Nephron (organoid): ENCODE measurements at regions not wholly inside any gene's neighbourhood (a gene's known extent, or its start where the extent isn't known, plus 50 kb on each side); places are given as distances from the start of the nearest gene placed in this dataset.

Experiments
- H3K27ac Mint-ChIP-seq, 3 experiments: 2 replicates each; pipeline ENCODE4 v1.8.0; 2020; ENCODE audit warnings: mixed read lengths in 3 of 3, mild to moderate bottlenecking in 2 of 3, moderate library complexity in 1 of 3
- H3K27me3 Mint-ChIP-seq: 2 replicates; pipeline ENCODE4 v1.8.0; 2021; ENCODE audit warnings: low read depth, mild to moderate bottlenecking, moderate library complexity, mixed read lengths
- H3K36me3 Mint-ChIP-seq: 2 replicates; pipeline ENCODE4 v1.8.0; 2020; ENCODE audit warnings: low read depth, mixed read lengths
- H3K4me1 Mint-ChIP-seq: 2 replicates; pipeline ENCODE4 v1.8.0; 2020; ENCODE audit warnings: mixed read lengths
- H3K4me3 Mint-ChIP-seq, 3 experiments: 2 replicates each; pipeline ENCODE4 v1.8.0; 2020; ENCODE audit warnings: mild to moderate bottlenecking in 3 of 3, mixed read lengths in 3 of 3, moderate library complexity in 2 of 3
- H3K9me3 Mint-ChIP-seq: 2 replicates; pipeline ENCODE4 v1.8.0; 2020; ENCODE audit warnings: mixed read lengths
- CTCF ChIP-seq, 3 experiments: fragments of 200-600 bp; sonication (generic); IDR thresholded peaks; one replicate each; pipeline ENCODE4 v1.5.0; 2021; ENCODE audit warnings: antibody characterized with exemption in 3 of 3; ENCODE audit not compliant: unreplicated experiment in 3 of 3

DNA sequence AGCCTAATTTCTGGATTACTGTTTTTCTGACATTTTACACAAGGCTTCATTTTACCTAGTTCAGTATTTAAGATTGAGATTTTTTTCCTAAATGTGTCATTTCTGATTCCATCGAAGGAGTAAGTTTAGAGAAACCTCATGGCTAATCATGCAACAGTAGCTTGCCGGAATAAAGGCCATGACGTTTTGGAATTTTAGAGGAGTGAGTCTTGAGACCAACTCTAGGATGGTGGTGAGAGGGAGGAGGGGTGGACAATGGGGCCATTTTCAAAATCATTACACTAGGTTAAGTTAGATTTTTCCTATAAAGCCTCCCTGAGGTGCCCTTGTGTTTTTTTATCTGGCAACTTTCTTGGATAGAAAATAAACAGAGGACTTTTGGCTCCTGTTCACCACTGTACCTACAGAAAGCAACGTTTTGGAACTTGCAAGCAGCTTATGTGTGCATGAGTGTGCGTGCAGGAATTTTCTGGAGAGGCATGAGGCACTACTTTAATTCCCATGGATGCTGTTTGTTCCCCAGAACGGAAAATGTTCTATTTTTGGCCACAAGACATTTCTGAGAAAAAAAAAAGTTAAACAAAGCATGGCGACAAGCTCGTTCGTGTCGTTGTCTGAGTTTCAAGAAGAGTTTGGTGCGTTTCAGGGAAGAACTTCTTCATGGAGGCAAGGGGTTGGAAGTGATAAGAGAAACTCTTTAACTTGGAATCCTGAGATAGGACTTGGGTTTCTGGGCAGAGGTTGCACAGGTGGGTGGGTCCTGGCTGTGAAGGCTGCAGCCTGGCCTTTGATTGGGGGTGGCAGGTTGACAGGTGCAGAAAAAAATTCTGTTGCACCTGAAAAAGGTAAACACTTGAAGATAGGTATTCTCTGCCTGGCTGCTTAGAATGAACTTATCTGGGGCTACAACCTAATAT is 178.1 kb downstream of the PTEN start:
- Mint-ChIP-seq H3K9me3 (no peaks in the 10 kb centered on the region), H3K27ac (peak overlapping the region in 2 of 3 experiments; percentile 24 to 54), H3K4me3 (no peak overlapping the region), H3K36me3 (no peaks in the 10 kb centered on the region), H3K4me1 (peaks cover 32% of the 10 kb centered on the region), H3K27me3 (no peaks in the 10 kb centered on the region)
- TF ChIP-seq CTCF (IDR thresholded peaks at IDR 0.05; ENCODE audit: unreplicated experiment in 3 of 3), result no peak

- no peaks in the 10 kb centered on the region for H3K36me3 Mint-ChIP-seq
- H3K4me1 Mint-ChIP-seq, result peaks cover 32% of the 10 kb centered on the region
- TF ChIP-seq CTCF (IDR thresholded peaks at IDR 0.05; ENCODE audit: unreplicated experiment in 3 of 3), result no peak
- peak overlapping the region in 1 of 3 experiments; percentile 7 for H3K4me3 Mint-ChIP-seq
- H3K27me3 Mint-ChIP-seq, result no peaks in the 10 kb centered on the region
- peak overlapping the region; percentile 24 to 54 (median 48) for H3K27ac Mint-ChIP-seq
- no peaks in the 10 kb centered on the region for H3K9me3 Mint-ChIP-seq
These were observed 179.0 kb downstream of the PTEN start for GRCh38 chr10:88042160-88043100.

DNA sequence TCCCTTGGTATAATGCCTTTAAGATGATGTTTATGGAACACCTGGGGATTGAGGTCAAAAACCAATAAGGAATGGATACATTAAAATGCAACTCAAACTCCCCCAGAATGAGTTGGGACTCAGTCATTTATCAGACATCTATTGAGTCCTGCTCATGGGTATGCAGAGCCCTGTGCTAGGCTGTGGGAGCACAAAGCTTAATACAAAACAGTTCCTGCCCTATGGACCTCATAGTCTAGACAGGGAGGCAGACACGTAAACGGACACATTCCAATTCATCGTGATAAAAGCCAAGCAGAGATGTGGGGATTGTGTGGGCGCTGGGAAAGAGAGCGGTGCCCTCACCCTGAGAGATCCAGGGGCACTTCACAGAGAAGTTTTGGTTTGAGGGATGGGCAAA is 181.7 kb downstream of the PTEN start:
- Mint-ChIP-seq H3K27me3 (no peaks in the 10 kb centered on the region), H3K4me3 (peak overlapping the region in 2 of 3 experiments; percentile 7 to 26), H3K9me3 (no peaks in the 10 kb centered on the region), H3K36me3 (no peaks in the 10 kb centered on the region), H3K4me1 (peaks cover 32% of the 10 kb centered on the region), H3K27ac (peak overlapping the region; percentile 74 to 94 (median 87))
- no peak for TF ChIP-seq CTCF (IDR thresholded peaks at IDR 0.05; ENCODE audit: unreplicated experiment in 3 of 3)

DNA sequence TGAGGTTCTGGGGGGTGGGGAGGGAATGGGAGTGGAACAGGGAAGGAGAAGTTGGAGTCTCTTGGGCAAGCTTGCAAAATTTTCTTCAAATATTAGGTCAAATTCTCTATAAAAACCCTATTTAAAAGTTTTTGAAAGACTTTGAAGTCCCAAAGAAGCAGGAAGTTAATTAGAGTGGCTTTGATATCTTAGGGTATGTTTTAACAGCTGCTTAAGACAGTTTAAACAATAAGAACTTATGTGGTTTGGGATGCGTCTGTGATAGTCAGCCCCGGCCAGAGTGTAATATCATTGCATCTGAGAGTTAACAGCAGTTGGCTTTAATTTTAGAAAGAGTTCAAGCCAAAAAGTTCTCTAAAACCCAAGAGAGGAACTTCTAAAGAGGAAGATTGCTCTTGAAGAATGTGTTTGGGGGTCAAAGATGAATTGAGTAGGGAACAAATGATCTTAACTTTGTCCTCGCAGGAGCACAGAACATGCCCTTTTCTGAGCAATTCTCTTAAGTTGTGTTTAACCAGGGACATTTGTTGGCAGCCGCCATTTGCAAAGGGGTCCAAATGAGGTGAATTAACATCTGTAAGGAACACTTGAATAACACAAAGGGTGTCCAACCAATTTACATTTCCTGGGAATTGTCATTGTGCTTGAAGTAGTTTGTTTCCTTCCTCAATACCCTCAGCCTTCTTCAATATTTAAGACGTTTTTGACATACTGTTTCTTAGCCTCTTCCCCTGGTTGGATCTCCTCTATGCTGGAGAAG is 182.4 kb downstream of the PTEN start:
- peak overlapping the region; percentile 74 to 94 (median 87) for H3K27ac Mint-ChIP-seq
- no peak for TF ChIP-seq CTCF (IDR thresholded peaks at IDR 0.05; ENCODE audit: unreplicated experiment in 3 of 3)
- H3K36me3 Mint-ChIP-seq, result no peaks in the 10 kb centered on the region
- H3K9me3 Mint-ChIP-seq, result no peaks in the 10 kb centered on the region
- H3K4me3 Mint-ChIP-seq, result no peak overlapping the region
- no peaks in the 10 kb centered on the region for H3K27me3 Mint-ChIP-seq
- H3K4me1 Mint-ChIP-seq, result peaks cover 32% of the 10 kb centered on the region

- Mint-ChIP-seq H3K27ac (no peak overlapping the region), H3K4me3 (no peak overlapping the region), H3K4me1 (peaks cover 21% of the 10 kb centered on the region), H3K36me3 (no peaks in the 10 kb centered on the region), H3K9me3 (no peaks in the 10 kb centered on the region), H3K27me3 (no peaks in the 10 kb centered on the region)
- TF ChIP-seq CTCF (IDR thresholded peaks at IDR 0.05; ENCODE audit: unreplicated experiment in 3 of 3), result no peak
These were observed 184.2 kb downstream of the PTEN start for GRCh38 chr10:88047579-88047978.
